ENCODE measurements at regions not wholly inside any gene's neighbourhood (a gene's known extent, or its start where the extent isn't known, plus 50 kb on each side); places are given as distances from the start of the nearest gene placed in this dataset.

DNA sequence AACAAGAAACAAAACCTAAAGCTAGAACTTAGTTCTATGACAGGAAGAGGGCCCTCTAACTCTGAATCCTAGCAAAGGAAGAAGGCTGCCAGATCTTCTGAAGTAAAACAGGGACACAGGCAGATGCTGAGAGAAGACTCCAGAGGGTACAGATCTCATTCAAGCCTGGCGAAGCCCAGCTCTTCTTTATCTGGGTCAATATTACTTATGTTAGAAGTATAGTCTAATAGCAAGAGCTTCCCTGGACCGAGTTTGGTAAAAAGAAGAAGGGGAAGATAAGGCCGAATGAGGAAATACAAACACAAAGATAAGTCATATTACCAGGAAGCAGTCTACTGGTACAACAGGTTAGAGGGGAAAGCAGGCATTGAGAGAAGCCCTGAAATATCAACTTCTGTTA lies 79.9 kb upstream of the CCDC91 start:
- DNase-seq = no peak

DNA sequence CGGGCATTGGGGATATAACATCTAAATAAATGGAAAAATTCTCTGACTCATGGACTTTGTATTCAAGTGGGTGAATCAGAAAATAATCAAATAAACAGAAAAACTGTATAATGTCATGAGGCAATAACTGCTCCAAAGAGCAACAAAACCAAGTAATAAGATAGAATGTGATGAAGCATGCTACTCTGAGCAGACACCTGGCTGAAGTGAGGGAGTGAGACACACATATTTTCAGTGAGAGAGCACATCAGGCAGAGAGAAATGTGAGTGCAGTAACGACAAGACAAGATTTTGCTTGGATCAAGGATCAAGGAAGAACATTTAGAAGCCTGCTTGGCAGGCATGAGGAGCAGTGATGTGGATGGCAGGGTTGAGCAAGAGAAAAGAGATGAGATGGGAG lies 75.8 kb upstream of the CCDC91 start:
- no peak for DNase-seq

DNA sequence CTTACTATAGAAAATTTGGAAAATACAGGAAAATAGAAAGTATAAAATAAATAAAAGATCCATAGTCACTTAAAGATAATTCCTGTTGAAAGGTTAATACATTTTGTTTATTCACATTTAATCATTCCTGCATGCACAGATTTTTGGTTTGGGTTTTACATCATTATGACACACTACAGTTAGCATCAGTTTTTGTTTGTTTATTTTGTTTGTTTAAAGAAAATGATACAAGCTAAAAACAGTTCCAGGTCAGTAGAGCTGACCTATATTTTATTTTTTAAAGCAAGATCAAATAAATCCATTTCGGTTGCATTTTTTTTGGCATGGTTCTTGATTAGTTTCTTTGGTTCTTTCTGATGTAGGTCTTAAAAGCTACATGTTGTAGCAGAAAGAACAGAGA lies 68.8 kb upstream of the CCDC91 start:
- DNase-seq = no peak

DNA sequence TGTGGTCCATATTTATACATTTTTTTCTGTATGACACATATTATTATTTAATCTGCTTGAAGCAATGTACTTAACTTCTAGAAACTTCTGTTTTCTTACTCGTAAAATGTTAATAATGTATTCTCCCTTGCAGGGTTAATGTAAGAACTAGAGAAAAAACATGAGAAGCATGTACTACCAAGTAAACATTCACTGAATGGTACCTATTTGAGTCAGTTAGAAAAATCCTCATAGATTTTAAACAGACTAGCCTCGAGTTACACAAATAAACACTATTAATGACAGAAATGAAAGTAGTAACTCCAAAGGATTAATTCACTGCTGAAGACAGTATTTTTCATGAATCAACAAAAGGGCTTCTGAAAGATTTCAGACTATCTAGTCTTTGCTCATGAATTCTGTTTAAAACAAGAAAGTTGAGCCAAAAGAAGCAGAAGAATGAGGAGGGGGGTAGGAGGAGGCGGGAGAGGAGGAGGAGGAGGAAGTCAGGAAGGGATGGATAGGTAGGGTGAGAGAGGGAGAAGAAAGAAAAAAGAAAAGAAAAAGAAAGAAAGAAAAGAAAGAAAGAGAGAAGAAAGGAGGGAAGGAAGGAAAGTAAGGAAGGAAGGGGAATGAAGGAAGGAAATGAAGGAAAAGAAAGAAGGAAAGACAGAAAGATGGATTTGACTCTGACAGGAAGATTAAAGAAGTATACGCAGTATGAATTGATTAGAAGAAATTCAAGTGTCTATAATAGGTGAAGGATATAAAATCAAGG lies 68.2 kb upstream of the CCDC91 start:
- DNase-seq = no peak

DNA sequence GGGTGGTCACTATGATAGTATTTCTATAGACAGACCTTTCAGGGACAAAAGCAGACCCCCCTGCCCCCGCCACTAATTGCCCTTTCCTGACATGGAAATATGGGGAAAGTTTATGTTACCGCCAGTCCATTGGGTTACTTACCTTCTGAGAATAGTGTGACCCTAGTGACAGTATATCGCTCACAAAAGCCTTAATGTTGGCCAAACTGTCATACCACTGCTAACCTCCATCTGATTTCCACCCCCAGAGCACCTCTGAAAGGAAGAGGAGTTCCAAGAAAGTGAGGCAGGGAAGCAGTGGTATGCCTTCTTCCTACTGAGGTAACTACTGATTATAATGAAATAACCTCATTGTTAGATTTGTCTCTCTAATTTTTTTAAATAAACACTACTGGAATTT lies 67.5 kb upstream of the CCDC91 start:
- DNase-seq = no peak

DNA sequence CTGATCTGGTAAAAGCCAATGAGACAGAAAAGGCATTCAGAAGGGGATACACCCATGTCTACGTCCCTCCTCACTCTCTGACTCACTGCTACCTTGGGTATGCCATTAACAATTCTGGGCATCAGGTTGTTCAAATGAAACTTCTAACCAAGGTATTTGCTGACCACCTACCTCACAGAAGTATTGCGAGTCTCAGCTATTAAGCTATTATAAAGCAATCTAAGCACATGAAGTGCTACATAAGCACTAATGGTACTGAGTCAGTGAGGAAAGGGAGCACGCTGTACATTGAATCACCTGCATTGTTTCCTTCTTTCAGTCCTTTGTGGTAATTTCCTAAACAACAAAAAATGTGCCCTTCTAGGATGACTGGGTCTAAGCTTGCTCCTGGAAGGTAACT lies 62.8 kb upstream of the CCDC91 start:
- DNase-seq = no peak

DNA sequence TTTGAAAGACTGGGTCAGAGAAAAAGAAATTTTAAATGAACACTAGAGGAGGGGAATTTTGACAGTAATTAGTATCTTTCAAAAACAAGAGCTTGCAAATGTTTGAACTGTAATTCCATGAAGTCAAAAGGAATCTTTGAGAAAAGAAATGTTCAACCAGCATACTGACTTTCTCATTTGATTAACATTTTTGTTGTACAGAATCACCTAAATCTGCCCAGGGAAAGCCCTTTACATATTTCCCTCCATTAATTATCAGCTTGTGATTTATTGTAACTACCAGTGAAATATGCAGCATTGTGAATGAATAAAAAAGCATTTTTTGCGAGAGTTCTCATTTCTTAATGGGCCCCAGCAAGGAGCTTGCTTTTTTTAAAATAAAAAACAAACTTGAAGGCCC lies 61.2 kb upstream of the CCDC91 start:
- DNase-seq = no peak

DNA sequence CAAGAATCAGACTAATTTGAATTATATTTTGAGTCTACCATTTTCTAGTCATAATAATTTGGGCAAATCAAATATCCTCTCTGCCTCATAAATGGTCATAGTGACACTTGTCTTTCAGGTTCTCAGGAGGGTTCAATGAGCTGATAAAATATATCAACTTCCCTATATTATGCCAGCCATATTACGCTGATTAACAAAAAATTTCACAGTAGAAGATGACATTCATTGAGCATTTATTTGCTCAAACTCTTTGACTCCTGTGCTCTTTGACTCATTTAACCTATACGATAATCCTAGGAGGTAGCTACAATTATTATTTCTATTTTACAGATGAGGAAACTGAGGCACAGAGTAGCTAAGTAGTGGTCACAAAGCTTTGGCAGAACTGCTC lies 60.0 kb upstream of the CCDC91 start:
- DNase-seq = no peak

DNA sequence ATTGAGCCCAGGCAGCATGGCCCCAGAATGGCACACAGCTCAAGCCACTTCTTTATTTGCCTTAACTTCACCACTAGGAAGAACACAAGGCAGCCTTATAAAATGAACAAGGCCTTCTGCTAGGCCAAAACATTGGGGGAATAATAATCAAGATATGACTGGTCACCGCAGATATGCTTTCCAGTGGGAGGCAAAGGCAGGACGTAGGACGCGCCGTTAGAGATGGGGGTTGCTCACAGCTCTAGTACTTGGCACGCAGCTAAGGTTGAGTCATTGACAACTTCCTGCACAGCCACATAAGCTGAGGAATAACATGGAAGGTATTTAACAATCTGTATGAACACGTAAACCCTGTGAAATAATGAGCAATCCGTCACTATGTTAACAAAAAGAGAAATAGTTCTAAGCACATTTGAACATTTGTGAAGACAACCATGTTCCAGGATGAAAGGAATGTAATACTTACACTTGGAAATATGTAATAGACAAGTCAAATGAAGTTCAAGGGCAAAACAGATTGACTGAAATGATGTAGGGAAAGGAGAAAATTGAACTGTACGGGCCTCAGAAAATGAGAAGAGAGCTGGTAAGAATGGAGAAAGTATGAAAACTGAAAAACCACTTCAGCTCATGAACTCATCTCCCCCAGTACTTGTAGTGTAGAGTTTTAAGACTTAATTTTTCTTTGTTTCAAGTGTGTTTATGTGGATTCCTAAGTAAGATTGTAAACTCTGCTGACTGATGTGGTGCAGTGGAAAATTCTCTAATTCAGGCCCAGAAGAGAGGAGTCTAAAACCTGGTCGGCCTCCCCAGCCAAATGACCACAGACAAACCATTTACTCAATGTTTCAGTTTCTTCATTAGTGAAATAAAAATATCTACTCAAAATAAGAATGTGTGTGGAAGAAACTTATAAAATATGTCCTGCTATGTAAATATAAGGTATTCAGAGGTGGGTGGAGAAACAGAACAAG lies 59.3 kb upstream of the CCDC91 start:
- no peak for DNase-seq

DNA sequence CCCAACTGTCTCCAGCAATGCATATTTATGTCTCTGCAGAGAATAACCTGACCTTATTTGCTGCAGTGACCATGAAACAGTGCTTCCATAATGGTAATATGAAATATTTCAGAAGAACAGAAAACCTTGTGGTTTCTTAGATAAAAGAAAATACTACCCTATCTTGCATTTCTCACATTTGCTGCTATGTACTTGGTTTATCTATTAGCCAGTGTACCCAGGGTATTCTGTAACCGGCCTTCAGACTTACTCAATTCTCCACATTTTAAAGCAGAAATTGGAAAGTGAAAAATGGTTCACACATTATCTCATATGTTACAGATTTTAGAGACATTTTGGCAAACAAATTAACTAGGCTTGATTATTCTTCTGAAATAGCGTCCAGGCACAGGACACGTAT lies 57.9 kb upstream of the CCDC91 start:
- DNase-seq = no peak

DNA sequence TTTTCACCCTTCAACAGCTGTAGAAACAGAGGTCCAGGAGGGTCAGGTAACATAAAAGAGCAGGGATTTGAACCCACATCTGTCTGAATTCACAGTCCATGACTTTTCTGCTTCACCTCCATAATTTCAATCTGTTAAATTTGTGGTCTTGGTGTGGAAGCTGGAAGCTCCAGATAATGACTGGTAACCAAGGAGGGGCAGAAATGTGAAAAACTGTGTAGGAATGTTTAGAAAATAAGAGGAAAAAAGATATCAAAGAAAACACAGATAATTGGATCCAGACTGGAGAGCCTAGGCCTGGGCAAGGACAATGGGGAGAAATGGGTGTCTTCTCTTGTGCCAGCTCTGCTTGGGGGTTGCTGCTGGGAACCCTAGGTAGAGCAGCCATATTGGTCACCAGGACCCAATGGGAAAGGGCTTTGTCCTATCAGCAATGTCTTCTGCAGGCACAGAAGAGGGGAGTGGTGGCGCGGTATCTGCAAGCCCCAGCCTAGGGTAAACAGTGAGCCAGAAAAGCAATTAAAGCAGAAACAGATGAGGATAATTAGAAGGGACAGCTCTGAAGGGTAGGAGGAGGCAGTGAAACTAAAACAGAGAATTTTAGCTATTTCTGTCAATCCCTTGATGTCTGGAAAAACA lies 54.3 kb upstream of the CCDC91 start:
- DNase-seq = no peak

DNA sequence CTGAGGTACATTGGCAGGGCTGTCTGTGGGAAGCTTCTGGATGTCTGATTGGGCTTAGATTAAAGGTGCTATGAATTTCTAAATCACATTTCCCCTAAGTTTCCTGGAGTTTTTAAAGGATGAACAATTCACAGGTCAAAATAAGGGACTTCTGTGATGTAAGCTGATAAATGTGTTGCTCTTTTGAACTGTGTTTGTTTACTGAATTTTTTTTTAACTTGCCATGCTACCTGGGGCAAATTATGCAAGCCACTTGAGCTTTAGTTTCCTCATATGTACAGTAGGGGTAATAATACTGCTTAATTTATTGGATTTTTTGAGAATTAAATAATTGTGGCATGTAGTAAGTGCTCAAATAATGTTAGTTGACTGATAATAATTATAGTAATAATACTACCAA lies 52.8 kb upstream of the CCDC91 start:
- DNase-seq = no peak

DNA sequence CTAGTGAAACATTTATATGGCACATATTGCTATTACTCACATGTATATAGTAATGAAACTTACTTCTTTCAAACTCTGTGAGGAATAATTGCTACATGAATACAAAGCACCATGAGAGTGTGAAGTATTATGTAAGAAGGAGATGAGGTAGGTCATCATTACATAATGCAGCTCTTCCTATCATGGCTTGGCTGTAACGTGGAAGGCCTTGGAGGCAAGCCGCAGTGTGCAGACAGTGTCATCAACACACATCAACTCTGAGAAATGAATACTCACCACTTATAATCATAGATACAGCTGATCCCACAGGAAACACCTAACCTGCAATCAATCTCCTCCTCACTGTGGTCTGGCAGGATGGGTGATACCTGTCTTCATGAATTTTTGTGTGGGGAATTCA lies 49.9 kb upstream of the CCDC91 start:
- DNase-seq = no peak

Data from CD4-positive, alpha-beta T cell treated with Interleukin-1 beta for 1 hour (primary cell).